PC-3 (cell line): ENCODE measurements at regions not wholly inside any gene's neighbourhood (a gene's known extent, or its start where the extent isn't known, plus 50 kb on each side); places are given as distances from the start of the nearest gene placed in this dataset.
"Not testable (repeated sequence)": the region's sequence is repeated elsewhere in the genome, so short reads cannot be mapped to it uniquely, and the experiment has no call there.

Experiments used
- ATAC-seq: fragments of 200-7000 bp; cut with Tn5 transposase; 2 replicates; pipeline ENCODE4 v1.9.1; 2020; ENCODE audit warnings: mild to moderate bottlenecking, moderate library complexity
- BruUV-seq: library from RNA; stranded (reverse); fragments of 400-500 nt; replicated peaks from 2 replicates; lab custom pipeline; 2021; lab: Mats Ljungman, UMichigan
- CTCF ChIA-PET: fragments of 300-600 bp; sonication (Branson Sonifier 250); formaldehyde crosslinking; loops from one replicate; lab custom pipeline; 2022; ENCODE audit warnings: antibody characterized with exemption; lab: Charles Lee
- POLR2A ChIA-PET: fragments of 300-600 bp; sonication (Branson Sonifier 250); formaldehyde crosslinking; loops from one replicate; lab custom pipeline; 2022; ENCODE audit warnings: antibody characterized with exemption; ENCODE audit not compliant: unreplicated experiment; lab: Charles Lee
- DNase-seq: peaks from one replicate; pipeline ENCODE4 v3.0.0-alpha.2; 2015
- H2AFZ ChIP-seq: fragments of 300-600 bp; sonication (generic); 2 replicates; pipeline ENCODE4 v1.6.0; 2016; ENCODE audit warnings: antibody characterized with exemption, low read length
- H3F3A ChIP-seq: fragments of 300-600 bp; sonication (generic); one replicate; pipeline ENCODE4 v1.6.0; 2017; ENCODE audit warnings: antibody characterized with exemption, low read length, control low read depth, mild to moderate bottlenecking; ENCODE audit not compliant: unreplicated experiment
- H3K27ac ChIP-seq: fragments of 300-600 bp; sonication (generic); 2 replicates; pipeline ENCODE4 v1.5.1; 2016; ENCODE audit warnings: mild to moderate bottlenecking, low read length
- H3K27me3 ChIP-seq: fragments of 300-600 bp; sonication (generic); 2 replicates; pipeline ENCODE4 v1.6.1; 2016; ENCODE audit warnings: low read length, mixed read lengths
- H3K36me3 ChIP-seq: fragments of 300-600 bp; sonication (generic); 2 replicates; pipeline ENCODE4 v1.6.1; 2016; ENCODE audit warnings: low read depth, mixed run types, low read length, mixed read lengths
- H3K4me1 ChIP-seq: fragments of 300-600 bp; sonication (generic); 2 replicates; pipeline ENCODE4 v1.5.1; 2016; ENCODE audit warnings: low read length; ENCODE audit not compliant: insufficient read depth
- H3K4me2 ChIP-seq: fragments of 300-600 bp; sonication (generic); 2 replicates; pipeline ENCODE4 v1.6.0; 2016; ENCODE audit warnings: low read length
- H3K4me3 ChIP-seq: fragments of 300-600 bp; sonication (generic); 2 replicates; pipeline ENCODE4 v1.5.1; 2016; ENCODE audit warnings: mild to moderate bottlenecking, low read length, mixed read lengths
- H3K79me2 ChIP-seq: fragments of 300-600 bp; sonication (generic); 2 replicates; pipeline ENCODE4 v1.6.1; 2017; ENCODE audit warnings: low read length, mixed read lengths
- H3K9ac ChIP-seq: fragments of 300-600 bp; sonication (generic); 2 replicates; pipeline ENCODE4 v1.6.0; 2016; ENCODE audit warnings: mild to moderate bottlenecking, low read length
- H3K9me2 ChIP-seq: fragments of 300-600 bp; sonication (generic); replicated peaks from 2 replicates; pipeline ENCODE4 v1.6.1; 2016; ENCODE audit warnings: mixed run types, low read length, mixed read lengths
- H3K9me3 ChIP-seq: fragments of 300-600 bp; sonication (generic); 2 replicates; pipeline ENCODE4 v1.6.1; 2016; ENCODE audit warnings: low read length, mixed read lengths
- H4K20me1 ChIP-seq: fragments of 300-600 bp; sonication (generic); 2 replicates; pipeline ENCODE4 v1.6.1; 2016; ENCODE audit warnings: low read length, mixed read lengths
- CTCF ChIP-seq: fragments of 300-600 bp; sonication (generic); conservative IDR thresholded peaks from 2 replicates; pipeline ENCODE4 v1.5.1; 2017; ENCODE audit warnings: antibody characterized with exemption, low read depth, mild to moderate bottlenecking, low read length
- EZH2 ChIP-seq: fragments of 300-600 bp; sonication (generic); IDR thresholded peaks from one replicate; pipeline ENCODE4 v1.6.1; 2017; ENCODE audit warnings: antibody characterized with exemption, mild to moderate bottlenecking, low read length; ENCODE audit not compliant: unreplicated experiment
- EZH2phosphoT487 ChIP-seq: fragments of 300-600 bp; sonication (generic); IDR thresholded peaks from 2 replicates; pipeline ENCODE4 v1.6.1; 2018; ENCODE audit warnings: mild to moderate bottlenecking, antibody characterized with exemption, low read length, borderline replicate concordance
- intact Hi-C: fragments of 100-400 bp; cut with micrococcal nuclease; formaldehyde crosslinking; loops from 2 replicates; pipeline ENCODE4 v1.9.0; 2023

- TF ChIP-seq CTCF: no peak
- TF ChIP-seq EZH2phosphoT487: no peak
- Histone ChIP-seq H2AFZ (no peak overlapping the region), H3K79me2 (no peaks in the 10 kb centered on the region), H4K20me1 (no peaks in the 10 kb centered on the region), H3K36me3 (no peaks in the 10 kb centered on the region), H3K27ac (no peak overlapping the region), H3K4me2 (no peak overlapping the region), H3K9me3 (no peaks in the 10 kb centered on the region), H3K4me1 (no peaks in the 10 kb centered on the region), H3K4me3 (no peak overlapping the region), H3F3A (no peaks in the 10 kb centered on the region), H3K27me3 (no peaks in the 10 kb centered on the region), H3K9me2 (no peaks in the 10 kb centered on the region), H3K9ac (no peak overlapping the region)
- peak; percentile 3 for DNase-seq
- no TSS peak for BruUV-seq
- intact Hi-C loops: no loop called here
- CTCF ChIA-PET: no interaction called here
- ATAC-seq: no peak
- POLR2A ChIA-PET: no interaction called here
Observed at GRCh38 chr3:15903759-15904720, 106.3 kb upstream of the ANKRD28 start.

GRCh38 chr3:15905041-15905440 is 107.3 kb upstream of the ANKRD28 start:
- DNase-seq: no peak
- Histone ChIP-seq H3K9ac (no peak overlapping the region), H3K36me3 (no peaks in the 10 kb centered on the region)

GRCh38 chr3:15907403-15907802 is 109.6 kb upstream of the ANKRD28 start:
- DNase-seq, H3K27ac ChIP-seq, H4K20me1 ChIP-seq, H3K9me3 ChIP-seq, intact Hi-C loops, ATAC-seq, H3F3A ChIP-seq, H3K9ac ChIP-seq, CTCF ChIA-PET, H3K4me2 ChIP-seq, POLR2A ChIA-PET, H3K36me3 ChIP-seq, H3K9me2 ChIP-seq, H3K79me2 ChIP-seq, H3K4me3 ChIP-seq, BruUV-seq, H3K27me3 ChIP-seq, H2AFZ ChIP-seq, H3K4me1 ChIP-seq: not testable (repeated sequence)

More at GRCh38 chr3:15905041-15905440, 107.3 kb upstream of the ANKRD28 start:
- intact Hi-C loops: no loop called here
- Histone ChIP-seq H2AFZ (no peak overlapping the region), H3K4me3 (no peak overlapping the region), H3K9me2 (no peaks in the 10 kb centered on the region), H3K27me3 (no peaks in the 10 kb centered on the region), H3K79me2 (no peaks in the 10 kb centered on the region), H3K4me1 (no peaks in the 10 kb centered on the region), H3K9me3 (no peaks in the 10 kb centered on the region), H3K27ac (no peak overlapping the region), H3K4me2 (no peak overlapping the region), H3F3A (no peaks in the 10 kb centered on the region), H4K20me1 (no peaks in the 10 kb centered on the region)
- ChIA-PET CTCF (no interaction called here), POLR2A (no interaction called here)
- BruUV-seq: no TSS peak
- TF ChIP-seq EZH2 (no peak), EZH2phosphoT487 (no peak), CTCF (no peak)
- ATAC-seq: no peak
